ENCODE measurements at regions not wholly inside any gene's neighbourhood (a gene's known extent, or its start where the extent isn't known, plus 50 kb on each side); places are given as distances from the start of the nearest gene placed in this dataset.
"Not testable (repeated sequence)": the region's sequence is repeated elsewhere in the genome, so short reads cannot be mapped to it uniquely, and the experiment has no call there.

DNA sequence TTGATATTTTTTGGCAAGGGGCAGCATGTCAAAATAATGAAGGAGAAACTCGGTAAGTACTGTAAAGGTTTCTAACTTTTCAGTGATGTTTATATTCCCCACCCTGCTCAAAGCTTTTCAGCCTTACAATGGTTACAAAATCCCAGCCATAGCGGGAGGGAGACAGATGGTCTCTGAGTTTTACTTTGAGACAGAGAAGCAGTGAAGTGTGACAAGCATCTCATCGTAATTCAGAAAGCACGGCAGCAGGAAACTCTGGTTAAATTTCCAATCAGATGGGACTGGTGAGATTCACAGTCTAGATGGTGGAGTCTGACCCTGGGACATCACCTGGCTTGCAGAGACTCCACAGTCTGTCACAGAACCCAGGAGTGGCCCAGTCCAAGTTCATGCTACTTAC, 448.0 kb upstream of the AMELY start:
- DNase-seq (ENCODE audit: low read depth in 2 of 2) = no peak
- TF ChIP-seq, protein P1, sequence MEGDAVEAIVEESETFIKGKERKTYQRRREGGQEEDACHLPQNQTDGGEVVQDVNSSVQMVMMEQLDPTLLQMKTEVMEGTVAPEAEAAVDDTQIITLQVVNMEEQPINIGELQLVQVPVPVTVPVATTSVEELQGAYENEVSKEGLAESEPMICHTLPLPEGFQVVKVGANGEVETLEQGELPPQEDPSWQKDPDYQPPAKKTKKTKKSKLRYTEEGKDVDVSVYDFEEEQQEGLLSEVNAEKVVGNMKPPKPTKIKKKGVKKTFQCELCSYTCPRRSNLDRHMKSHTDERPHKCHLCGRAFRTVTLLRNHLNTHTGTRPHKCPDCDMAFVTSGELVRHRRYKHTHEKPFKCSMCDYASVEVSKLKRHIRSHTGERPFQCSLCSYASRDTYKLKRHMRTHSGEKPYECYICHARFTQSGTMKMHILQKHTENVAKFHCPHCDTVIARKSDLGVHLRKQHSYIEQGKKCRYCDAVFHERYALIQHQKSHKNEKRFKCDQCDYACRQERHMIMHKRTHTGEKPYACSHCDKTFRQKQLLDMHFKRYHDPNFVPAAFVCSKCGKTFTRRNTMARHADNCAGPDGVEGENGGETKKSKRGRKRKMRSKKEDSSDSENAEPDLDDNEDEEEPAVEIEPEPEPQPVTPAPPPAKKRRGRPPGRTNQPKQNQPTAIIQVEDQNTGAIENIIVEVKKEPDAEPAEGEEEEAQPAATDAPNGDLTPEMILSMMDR (IDR thresholded peaks at IDR 0.05; ENCODE audit: low read depth, low read length) = no peak

DNA sequence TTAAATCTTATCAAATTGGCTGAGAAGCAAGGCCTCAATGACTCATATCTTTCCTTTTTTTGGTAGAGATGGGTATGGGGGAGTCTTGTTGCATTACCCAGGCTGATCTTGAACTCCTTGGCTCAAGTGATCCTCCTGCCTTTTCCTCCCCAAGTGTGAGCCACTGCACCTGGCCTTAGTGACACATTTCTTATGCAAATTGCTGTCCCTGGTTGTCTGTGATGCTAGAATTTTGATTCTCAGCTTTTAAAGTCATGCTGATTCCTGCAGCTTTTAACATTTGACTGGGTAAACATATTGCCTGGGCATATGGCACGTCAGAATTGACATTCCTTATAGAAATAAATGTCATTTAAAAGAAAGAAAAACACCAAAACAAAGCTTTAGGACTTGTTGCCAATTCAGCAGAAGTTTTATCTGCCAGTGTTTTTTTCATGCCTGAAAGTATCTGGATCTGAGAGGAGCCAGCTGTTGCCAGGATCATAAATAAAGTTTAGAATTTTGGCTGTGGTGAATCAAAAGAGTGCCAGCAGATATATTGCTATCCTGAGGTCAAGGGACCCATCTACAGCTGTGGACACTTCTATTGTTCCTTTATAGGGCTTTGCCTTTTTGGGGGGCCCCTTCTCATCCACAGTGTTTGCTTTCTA, 446.7 kb upstream of the AMELY start:
- peak in 1 of 2 donors; percentile 53 for DNase-seq (ENCODE audit: low read depth in 2 of 2)
- TF ChIP-seq, protein P1 (IDR thresholded peaks at IDR 0.05; ENCODE audit: low read depth, low read length) = no peak
- H3K4me3 ChIP-seq (replicated peaks in 1 of 2; ENCODE audit: low read depth in 2 of 2, low read length in 2 of 2) = no peak overlapping the region

More for the DNA sequence above, 448.0 kb upstream of the AMELY start:
- no peak overlapping the region for H3K4me3 ChIP-seq (replicated peaks in 1 of 2; ENCODE audit: low read depth in 2 of 2, low read length in 2 of 2)

DNA sequence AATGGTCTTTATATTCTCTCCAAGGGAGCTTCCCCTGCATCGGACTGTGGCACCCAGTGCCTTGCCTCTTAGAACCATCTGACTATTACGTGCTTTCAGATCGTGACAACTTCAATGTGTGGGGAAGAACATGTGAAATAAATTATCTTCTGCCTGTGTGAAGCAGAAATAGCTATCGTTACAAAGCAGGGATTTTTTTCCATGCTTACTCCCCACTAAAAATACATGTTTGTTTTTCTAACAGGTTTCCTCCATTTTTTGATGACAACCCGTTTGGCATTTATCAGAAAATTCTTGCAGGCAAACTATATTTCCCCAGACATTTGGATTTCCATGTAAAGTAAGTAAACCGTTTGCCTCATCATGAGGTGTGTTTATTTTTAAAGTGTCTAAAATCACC, 444.3 kb upstream of the AMELY start:
- not testable (repeated sequence) for DNase-seq (ENCODE audit: low read depth in 2 of 2); H3K4me3 ChIP-seq (replicated peaks in 1 of 2; ENCODE audit: low read depth in 2 of 2, low read length in 2 of 2)

DNA sequence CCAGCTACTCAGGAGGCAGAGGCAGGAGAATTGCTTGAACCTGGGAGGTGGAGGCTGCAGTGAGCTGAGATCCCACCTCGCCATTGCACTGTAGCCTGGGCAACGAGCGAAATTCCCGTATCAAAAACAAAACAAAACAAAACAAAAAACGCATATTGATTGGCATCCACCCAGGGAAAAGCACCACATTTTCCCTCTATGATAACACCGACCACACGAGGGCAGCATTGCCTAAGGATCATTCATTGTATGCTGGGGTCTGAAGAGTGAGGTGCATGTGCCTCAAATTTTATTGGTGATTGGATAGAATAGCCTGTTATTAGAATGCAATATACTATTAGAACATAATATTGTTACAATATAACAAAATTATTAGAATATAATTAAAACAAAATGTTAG, 433.1 kb upstream of the AMELY start:
- DNase-seq (ENCODE audit: low read depth in 2 of 2) = peak; percentile 70 to 73
- H3K4me3 ChIP-seq (replicated peaks in 1 of 2; ENCODE audit: low read depth in 2 of 2, low read length in 2 of 2) = no peak overlapping the region
- TF ChIP-seq, protein P1 (IDR thresholded peaks at IDR 0.05; ENCODE audit: low read depth, low read length) = peak; percentile 51

- TF ChIP-seq, protein P1 (IDR thresholded peaks at IDR 0.05; ENCODE audit: low read depth, low read length) = no peak
- no peak for DNase-seq (ENCODE audit: low read depth in 2 of 2)
- no peak overlapping the region for H3K4me3 ChIP-seq (replicated peaks in 1 of 2; ENCODE audit: low read depth in 2 of 2, low read length in 2 of 2)
Observed at GRCh38 chrY:7343261-7343660, 431.7 kb upstream of the AMELY start.

DNA sequence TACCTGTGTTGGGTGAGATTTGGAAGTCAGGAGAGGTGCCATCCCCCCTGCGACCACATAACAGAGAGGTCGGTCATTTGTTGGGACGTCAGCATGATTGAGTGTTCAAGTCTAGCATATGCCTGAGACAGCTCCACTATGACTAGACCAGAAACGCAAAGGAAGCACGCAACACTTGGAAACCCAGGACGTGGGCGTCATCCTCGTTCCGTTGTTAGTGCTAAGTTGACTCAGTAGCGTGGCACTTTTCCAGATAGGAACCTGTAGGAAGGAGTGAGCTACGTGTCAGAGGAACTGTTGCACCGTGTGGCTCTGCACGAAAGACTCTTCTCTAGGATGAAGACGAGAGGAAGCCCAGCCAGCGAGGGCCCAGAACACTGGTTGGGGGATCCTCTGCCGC, 431.2 kb upstream of the AMELY start:
- H3K4me3 ChIP-seq (replicated peaks in 1 of 2; ENCODE audit: low read depth in 2 of 2, low read length in 2 of 2) = not testable (repeated sequence)

GRCh38 chrY:7339391-7340087, 428.0 kb upstream of the AMELY start:
- no peak overlapping the region for H3K4me3 ChIP-seq (replicated peaks in 1 of 2; ENCODE audit: low read depth in 2 of 2, low read length in 2 of 2)
- TF ChIP-seq, protein P1 (IDR thresholded peaks at IDR 0.05; ENCODE audit: low read depth, low read length) = no peak
- no peak for DNase-seq (ENCODE audit: low read depth in 2 of 2)

More for the DNA sequence above, 431.2 kb upstream of the AMELY start:
- DNase-seq (ENCODE audit: low read depth in 2 of 2) = peak; percentile 63 to 86
